A549 (cell line): ENCODE measurements at regions not wholly inside any gene's neighbourhood (a gene's known extent, or its start where the extent isn't known, plus 50 kb on each side); places are given as distances from the start of the nearest gene placed in this dataset.

Source experiments
- ATAC-seq, 2 experiments: fragments of 200-7000 bp in 1 of 2; fragments of >200 bp in 1 of 2; cut with Nextera tagmentation in 1 of 2; cut with Tn5 transposase in 1 of 2; 3 replicates each; pipeline versions ENCODE4 v1.8.0 to v1.9.1; 2018 to 2020; ENCODE audit warnings: mild to moderate bottlenecking in 1 of 2, moderate library complexity in 1 of 2
- CTCF ChIA-PET: fragments of 300-600 bp; sonication (Branson Sonifier 250); formaldehyde crosslinking; extraction: SDS; loops from one replicate; lab custom pipeline; 2021; ENCODE audit warnings: antibody characterized with exemption, inconsistent platforms; lab: Yijun Ruan, JAX
- POLR2A ChIA-PET: fragments of 350-600 bp; formaldehyde crosslinking; extraction: SDS; loops from one replicate; lab custom pipeline; 2021; ENCODE audit warnings: antibody characterized with exemption, inconsistent platforms; lab: Yijun Ruan, JAX
- DNase-seq, 2 experiments: peaks; one replicate each; pipeline versions ENCODE4 v3.0.0 to v3.0.0-alpha.2; 2011 to 2016; ENCODE audit warnings: low read depth in 1 of 2, low spot score in 1 of 2
- FAIRE-seq: peaks from 2 replicates; lab custom pipeline; 2011; peaks lifted over from hg19 to GRCh38; lab: Jason Lieb, UNC
- H3K27ac ChIP-seq, 2 experiments: fragments of >200 bp; sonication (Bioruptor Twin); formaldehyde crosslinking; 3 replicates each; pipeline ENCODE4 v1.5.1; 2016 to 2017
- H3K4me1 ChIP-seq: fragments of >200 bp; sonication (Bioruptor Twin); formaldehyde crosslinking; 3 replicates; pipeline ENCODE4 v1.6.1; 2016
- H3K4me2 ChIP-seq: fragments of >200 bp; sonication (Bioruptor Twin); formaldehyde crosslinking; 3 replicates; pipeline ENCODE4 v1.6.1; 2016
- H3K4me3 ChIP-seq: fragments of >200 bp; sonication (Bioruptor Twin); formaldehyde crosslinking; 3 replicates; pipeline ENCODE4 v1.5.1; 2016
- H3K9me3 ChIP-seq: fragments of >200 bp; sonication (Bioruptor Twin); formaldehyde crosslinking; 3 replicates; pipeline ENCODE4 v1.6.1; 2016
- CHD2 ChIP-seq: fragments of 150-350 bp; IDR thresholded peaks from 2 replicates; pipeline ENCODE4 v1.6.1; 2014; ENCODE audit warnings: low read length; ENCODE audit not compliant: partially characterized antibody
- CTCF ChIP-seq: fragments of >200 bp; sonication (Bioruptor Twin); formaldehyde crosslinking; IDR thresholded peaks from 3 replicates; pipeline ENCODE4 v1.5.1; 2016
- E2F6 ChIP-seq: IDR thresholded peaks from 2 replicates; pipeline ENCODE4 v1.6.1; 2012; ENCODE audit warnings: low read depth, borderline replicate concordance
- ELK1 ChIP-seq: fragments of 150-350 bp; IDR thresholded peaks from 2 replicates; pipeline ENCODE4 v1.6.1; 2014; ENCODE audit warnings: low read depth, mild to moderate bottlenecking, low read length
- EP300 ChIP-seq, 2 experiments: fragments of >200 bp; sonication (Bioruptor Twin); formaldehyde crosslinking; IDR thresholded peaks; 2 replicates in 1 of 2; 3 replicates in 1 of 2; pipeline ENCODE4 v1.6.1; 2016 to 2017
- ESRRA ChIP-seq: fragments of 150-350 bp; IDR thresholded peaks from 2 replicates; pipeline ENCODE4 v1.6.1; 2014; ENCODE audit warnings: mild to moderate bottlenecking, low read length, borderline replicate concordance
- FOSL2 ChIP-seq, 2 experiments: fragments of 450-650 bp in 1 of 2; fragments of >200 bp in 1 of 2; sonication (Bioruptor Twin) in 1 of 2; formaldehyde crosslinking; IDR thresholded peaks; 2 replicates each; pipeline versions ENCODE4 v1.5.0 to v1.6.1; 2016 to 2020; ENCODE audit warnings: mild to moderate bottlenecking in 1 of 2, moderate library complexity in 1 of 2
- HDAC2 ChIP-seq: fragments of 200-600 bp; sonication (generic); IDR thresholded peaks from 2 replicates; pipeline ENCODE4 v1.6.1; 2016
- HOXB13 ChIP-seq: fragments of 250-450 bp; sonication (Bioruptor Pico); IDR thresholded peaks from 2 replicates; pipeline ENCODE4 v1.5.0; 2020; ENCODE audit warnings: low read depth, mild to moderate bottlenecking, moderate library complexity
- JUNB ChIP-seq: fragments of >200 bp; sonication (Bioruptor Twin); formaldehyde crosslinking; IDR thresholded peaks from 2 replicates; pipeline ENCODE4 v1.6.1; 2016
- KDM1A ChIP-seq: fragments of 200-600 bp; sonication (generic); IDR thresholded peaks from 2 replicates; pipeline ENCODE4 v1.6.1; 2016; ENCODE audit warnings: low read depth, mild to moderate bottlenecking
- KDM5A ChIP-seq: fragments of 200-600 bp; sonication (generic); IDR thresholded peaks from 2 replicates; pipeline ENCODE4 v1.6.1; 2016; ENCODE audit warnings: antibody characterized with exemption, mild to moderate bottlenecking
- MYC ChIP-seq: IDR thresholded peaks from 2 replicates; pipeline ENCODE4 v1.6.1; 2012; ENCODE audit warnings: mild to moderate bottlenecking, inconsistent platforms, low read length, improper control_type of control experiment, borderline replicate concordance
- POLR2AphosphoS2 ChIP-seq: conservative IDR thresholded peaks from 2 replicates; pipeline ENCODE4 v1.6.1; 2012; ENCODE audit warnings: low read length, improper control_type of control experiment, inconsistent platforms
- SMC3 ChIP-seq: fragments of >200 bp; sonication (Bioruptor Twin); formaldehyde crosslinking; IDR thresholded peaks from 3 replicates; pipeline ENCODE4 v1.6.1; 2018; ENCODE audit warnings: inconsistent platforms
- USF2 ChIP-seq: fragments of 450-650 bp; IDR thresholded peaks from 2 replicates; pipeline ENCODE4 v1.6.1; 2014; ENCODE audit warnings: antibody characterized with exemption
- ZFP36 ChIP-seq: fragments of 450-650 bp; IDR thresholded peaks from 2 replicates; pipeline ENCODE4 v1.6.1; 2014; ENCODE audit warnings: borderline replicate concordance; ENCODE audit not compliant: partially characterized antibody
- ZSCAN20 ChIP-seq: fragments of 250-450 bp; sonication (Bioruptor Pico); IDR thresholded peaks from 2 replicates; pipeline ENCODE4 v1.8.0; 2022; ENCODE audit warnings: mild to moderate bottlenecking, moderate library complexity
- WGBS: methylation state at CpG from one replicate; pipeline ENCODE4 v1.1.6; 2017; ENCODE audit errors: missing lambda C conversion rate; 5-methylcytosine and 5-hydroxymethylcytosine counted together
- TF ChIP-seq, protein P1 (sequence below): fragments of >200 bp; sonication (Bioruptor Twin); formaldehyde crosslinking; IDR thresholded peaks from 2 replicates; pipeline ENCODE4 v1.6.1; 2016
- TF ChIP-seq, protein P2 (sequence below): fragments of 250-450 bp; sonication (Bioruptor Pico); IDR thresholded peaks from 2 replicates; pipeline ENCODE4 v1.5.0; 2021; ENCODE audit warnings: mild to moderate bottlenecking, moderate library complexity, borderline replicate concordance

DNA sequence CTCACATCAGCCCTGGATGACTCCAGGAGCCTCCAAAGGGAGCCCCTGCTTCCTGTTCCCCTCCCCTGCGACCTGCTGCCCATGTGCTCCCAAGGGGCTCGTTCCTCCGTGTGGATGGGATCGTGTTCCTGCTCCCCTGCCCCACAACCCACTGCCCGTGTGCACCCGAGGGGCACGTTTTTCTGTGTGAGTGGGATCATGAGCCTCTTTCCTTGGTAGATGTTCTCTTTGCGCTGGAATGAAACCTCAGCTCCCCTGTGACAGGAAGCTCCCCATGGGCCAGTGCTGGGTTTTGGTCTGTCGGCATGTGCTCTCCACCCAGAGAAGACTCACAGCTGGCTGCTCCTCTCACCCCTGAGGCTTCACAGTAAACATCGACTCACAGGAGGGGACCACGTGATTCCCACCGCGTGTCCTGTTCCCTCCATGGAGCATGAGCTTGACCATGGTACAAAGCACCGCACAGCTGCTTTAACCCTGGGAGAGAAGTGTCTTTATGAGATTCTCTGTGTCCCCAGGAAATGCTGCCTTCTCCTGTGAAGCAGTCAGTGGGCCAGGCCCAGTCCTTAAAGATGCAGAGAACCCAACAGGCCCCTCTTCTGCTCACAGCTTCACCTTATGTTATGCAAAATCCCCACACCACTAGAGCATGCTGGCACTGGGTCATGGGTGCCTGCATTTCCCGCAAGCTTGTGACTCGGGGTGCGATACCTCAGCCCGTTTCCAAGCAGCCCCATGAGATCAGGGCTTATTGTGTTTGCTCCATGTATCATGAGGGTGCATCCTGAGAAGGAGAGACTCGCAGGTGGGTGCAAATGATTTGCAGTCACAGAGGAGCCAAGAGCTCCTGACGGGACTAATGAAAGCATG, 215.1 kb downstream of the ERMARD start:
- H3K4me2 ChIP-seq: no peak overlapping the region
- ChIA-PET CTCF (no interaction called here), POLR2A (no interaction called here)
- no peak for TF ChIP-seq SMC3
- TF ChIP-seq KDM5A: no peak
- TF ChIP-seq EP300 (IDR thresholded peaks at IDR 0.05): no peak
- TF ChIP-seq, protein P1, sequence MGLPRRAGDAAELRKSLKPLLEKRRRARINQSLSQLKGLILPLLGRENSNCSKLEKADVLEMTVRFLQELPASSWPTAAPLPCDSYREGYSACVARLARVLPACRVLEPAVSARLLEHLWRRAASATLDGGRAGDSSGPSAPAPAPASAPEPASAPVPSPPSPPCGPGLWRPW: no peak
- no peak for TF ChIP-seq E2F6
- DNase-seq (no peak), ATAC-seq (no peak), FAIRE-seq (no peak)
- WGBS: 23% methylated on average over 5 of the region's 20 CpGs
- no peaks in the 10 kb centered on the region for H3K4me1 ChIP-seq
- no peak overlapping the region for H3K4me3 ChIP-seq
- no peak overlapping the region for H3K27ac ChIP-seq
- H3K9me3 ChIP-seq: no peaks in the 10 kb centered on the region

GRCh38 chr6:169965657-169966311, 214.4 kb downstream of the ERMARD start:
- no peak for FAIRE-seq
- Histone ChIP-seq H3K9me3 (no peaks in the 10 kb centered on the region), H3K4me3 (no peak overlapping the region), H3K4me1 (no peaks in the 10 kb centered on the region), H3K4me2 (no peak overlapping the region), H3K27ac (no peak overlapping the region)
- ATAC-seq: no peak
- no peak for DNase-seq
- 43% methylated on average over 16 of the region's 25 CpGs for WGBS
- CTCF ChIA-PET: no interaction called here
- POLR2A ChIA-PET: no interaction called here
- TF ChIP-seq ZSCAN20 (CRISPR knock-in tag) (no peak), ELK1 (no peak), USF2 (no peak), ZFP36 (no peak), CHD2 (no peak), HDAC2 (no peak), POLR2AphosphoS2 (no peak), ESRRA (no peak), CTCF (no peak), FOSL2 (IDR thresholded peaks at IDR 0.05) (no peak), FOSL2 (CRISPR knock-in tag; IDR thresholded peaks at IDR 0.05) (no peak), MYC (no peak), HOXB13 (CRISPR knock-in tag) (no peak), KDM1A (no peak), SMC3 (no peak), JUNB (no peak)
- TF ChIP-seq, protein P2, sequence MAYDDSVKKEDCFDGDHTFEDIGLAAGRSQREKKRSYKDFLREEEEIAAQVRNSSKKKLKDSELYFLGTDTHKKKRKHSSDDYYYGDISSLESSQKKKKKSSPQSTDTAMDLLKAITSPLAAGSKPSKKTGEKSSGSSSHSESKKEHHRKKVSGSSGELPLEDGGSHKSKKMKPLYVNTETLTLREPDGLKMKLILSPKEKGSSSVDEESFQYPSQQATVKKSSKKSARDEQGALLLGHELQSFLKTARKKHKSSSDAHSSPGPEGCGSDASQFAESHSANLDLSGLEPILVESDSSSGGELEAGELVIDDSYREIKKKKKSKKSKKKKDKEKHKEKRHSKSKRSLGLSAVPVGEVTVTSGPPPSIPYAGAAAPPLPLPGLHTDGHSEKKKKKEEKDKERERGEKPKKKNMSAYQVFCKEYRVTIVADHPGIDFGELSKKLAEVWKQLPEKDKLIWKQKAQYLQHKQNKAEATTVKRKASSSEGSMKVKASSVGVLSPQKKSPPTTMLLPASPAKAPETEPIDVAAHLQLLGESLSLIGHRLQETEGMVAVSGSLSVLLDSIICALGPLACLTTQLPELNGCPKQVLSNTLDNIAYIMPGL: no peak
